Mesothelial cell of epicardium (in vitro differentiated cells): ENCODE measurements at regions not wholly inside any gene's neighbourhood (a gene's known extent, or its start where the extent isn't known, plus 50 kb on each side); places are given as distances from the start of the nearest gene placed in this dataset.
"Not testable (repeated sequence)": the region's sequence is repeated elsewhere in the genome, so short reads cannot be mapped to it uniquely, and the experiment has no call there.

Experiments used
- DNase-seq, 2 experiments: peaks; one replicate each; pipeline ENCODE4 v3.0.0; 2021; ENCODE audit warnings: low spot score in 2 of 2; ENCODE audit not compliant: unreplicated experiment in 2 of 2
- H3K27ac Mint-ChIP-seq: 2 replicates; pipeline ENCODE4 v1.8.0; 2021; ENCODE audit warnings: mixed read lengths
- H3K27me3 Mint-ChIP-seq: 2 replicates; pipeline ENCODE4 v1.8.0; 2021; ENCODE audit warnings: low read depth, mixed read lengths
- H3K36me3 Mint-ChIP-seq: 2 replicates; pipeline ENCODE4 v1.8.0; 2021; ENCODE audit warnings: mixed read lengths
- H3K4me1 Mint-ChIP-seq: 2 replicates; pipeline ENCODE4 v1.8.0; 2021; ENCODE audit warnings: mixed read lengths
- H3K4me3 Mint-ChIP-seq: 2 replicates; pipeline ENCODE4 v1.8.0; 2021; ENCODE audit warnings: mild to moderate bottlenecking, moderate library complexity, mixed read lengths
- H3K9me3 Mint-ChIP-seq: 2 replicates; pipeline ENCODE4 v1.8.0; 2021; ENCODE audit warnings: mixed read lengths
- TF ChIP-seq, protein P1 (sequence below): fragments of 200-600 bp; sonication (generic); IDR thresholded peaks from one replicate; pipeline ENCODE4 v1.5.0; 2021; ENCODE audit warnings: antibody characterized with exemption; ENCODE audit not compliant: unreplicated experiment

DNA sequence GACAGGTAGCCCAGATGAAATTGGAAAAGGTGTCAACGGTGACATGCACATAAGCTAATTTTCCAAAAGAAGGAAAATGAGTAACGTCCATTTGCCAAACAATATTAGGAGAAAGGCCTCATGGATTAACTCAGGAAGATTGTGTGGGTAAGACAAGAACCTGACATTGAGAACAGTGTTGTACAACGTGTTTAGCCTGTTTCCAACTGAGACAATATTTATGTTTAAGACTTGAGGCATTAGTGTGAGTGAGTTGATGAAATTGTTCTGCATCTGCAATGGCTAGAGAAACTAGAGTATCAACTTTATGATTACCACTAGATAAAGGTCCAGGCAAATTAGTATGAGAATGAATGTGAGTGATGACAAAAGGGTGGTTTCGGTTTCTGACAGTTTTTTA, 191.3 kb upstream of the RAI14 start:
- Mint-ChIP-seq H3K27ac (no peak overlapping the region), H3K4me3 (no peak overlapping the region)
- TF ChIP-seq, protein P1, sequence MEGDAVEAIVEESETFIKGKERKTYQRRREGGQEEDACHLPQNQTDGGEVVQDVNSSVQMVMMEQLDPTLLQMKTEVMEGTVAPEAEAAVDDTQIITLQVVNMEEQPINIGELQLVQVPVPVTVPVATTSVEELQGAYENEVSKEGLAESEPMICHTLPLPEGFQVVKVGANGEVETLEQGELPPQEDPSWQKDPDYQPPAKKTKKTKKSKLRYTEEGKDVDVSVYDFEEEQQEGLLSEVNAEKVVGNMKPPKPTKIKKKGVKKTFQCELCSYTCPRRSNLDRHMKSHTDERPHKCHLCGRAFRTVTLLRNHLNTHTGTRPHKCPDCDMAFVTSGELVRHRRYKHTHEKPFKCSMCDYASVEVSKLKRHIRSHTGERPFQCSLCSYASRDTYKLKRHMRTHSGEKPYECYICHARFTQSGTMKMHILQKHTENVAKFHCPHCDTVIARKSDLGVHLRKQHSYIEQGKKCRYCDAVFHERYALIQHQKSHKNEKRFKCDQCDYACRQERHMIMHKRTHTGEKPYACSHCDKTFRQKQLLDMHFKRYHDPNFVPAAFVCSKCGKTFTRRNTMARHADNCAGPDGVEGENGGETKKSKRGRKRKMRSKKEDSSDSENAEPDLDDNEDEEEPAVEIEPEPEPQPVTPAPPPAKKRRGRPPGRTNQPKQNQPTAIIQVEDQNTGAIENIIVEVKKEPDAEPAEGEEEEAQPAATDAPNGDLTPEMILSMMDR = no peak

DNA sequence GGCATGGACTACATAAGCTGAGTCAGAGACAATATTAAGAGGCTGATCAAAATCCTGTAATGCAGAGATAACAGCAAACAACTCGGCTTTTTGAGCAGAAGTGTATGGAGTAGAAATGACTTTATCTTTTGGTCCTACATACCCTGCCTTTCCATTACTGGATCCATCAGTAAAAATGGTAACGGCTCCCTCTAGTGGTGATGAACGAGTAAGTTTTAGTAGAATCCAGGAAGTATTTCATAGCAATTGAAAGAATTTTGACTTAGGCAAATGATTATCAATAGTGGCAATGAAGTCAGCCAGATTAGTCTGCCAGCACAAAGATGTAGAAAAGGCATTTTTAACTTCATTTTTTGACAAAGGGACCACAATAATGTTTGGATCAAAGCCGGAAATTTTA, 190.8 kb upstream of the RAI14 start:
- not testable (repeated sequence) for H3K4me1 Mint-ChIP-seq, DNase-seq, H3K4me3 Mint-ChIP-seq, H3K27me3 Mint-ChIP-seq, H3K36me3 Mint-ChIP-seq, H3K27ac Mint-ChIP-seq
- H3K9me3 Mint-ChIP-seq = peaks cover 19% of the 10 kb centered on the region
- TF ChIP-seq, protein P1 = peak; percentile 46

More for the DNA sequence above, 191.3 kb upstream of the RAI14 start:
- Mint-ChIP-seq H3K4me1 (peaks cover 4% of the 10 kb centered on the region), H3K36me3 (no peaks in the 10 kb centered on the region), H3K27me3 (no peaks in the 10 kb centered on the region), H3K9me3 (peaks cover 17% of the 10 kb centered on the region)
- DNase-seq = no peak

DNA sequence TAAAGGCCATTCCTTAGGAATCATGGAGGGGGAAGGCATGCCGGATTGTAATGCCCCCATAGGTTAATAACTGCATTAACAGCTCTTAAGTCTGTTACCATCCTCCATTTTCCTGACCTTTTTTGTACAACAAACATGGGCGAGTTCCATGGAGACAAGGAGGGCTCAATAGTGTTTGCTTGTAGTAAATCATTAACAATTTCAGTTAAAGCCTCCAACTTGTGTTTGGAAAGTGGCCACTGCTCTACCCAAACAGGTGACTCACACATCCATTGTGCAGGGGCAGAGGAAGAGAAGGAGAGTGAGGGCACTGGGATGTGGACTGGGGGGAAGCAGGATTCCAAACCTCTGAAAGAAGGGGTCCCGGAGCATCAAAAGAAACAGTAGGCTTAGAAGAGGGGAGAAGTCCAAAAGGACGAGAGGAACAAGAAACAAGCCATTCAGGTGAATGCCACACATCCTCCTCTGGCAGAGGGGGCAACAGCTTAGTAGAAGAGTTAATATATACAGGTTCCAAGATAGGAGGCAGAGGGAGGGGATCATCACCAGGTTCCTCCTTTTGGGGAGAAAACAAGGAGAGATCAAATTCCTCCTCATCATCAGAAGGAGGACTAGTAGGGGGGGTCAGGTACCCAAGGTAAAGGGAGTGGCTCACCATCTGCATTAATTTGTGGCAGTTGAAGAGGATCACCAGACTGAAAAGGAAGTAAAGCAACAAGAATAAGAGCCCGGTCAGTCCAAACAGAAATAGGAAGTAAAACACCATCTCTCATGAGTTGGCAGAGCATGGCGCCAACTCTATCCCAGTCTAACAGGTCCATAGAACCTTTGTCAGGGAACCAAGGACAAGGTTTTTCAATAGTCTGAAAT, 189.4 kb upstream of the RAI14 start:
- not testable (repeated sequence) for H3K27ac Mint-ChIP-seq, H3K27me3 Mint-ChIP-seq, H3K36me3 Mint-ChIP-seq, H3K4me1 Mint-ChIP-seq, H3K4me3 Mint-ChIP-seq, DNase-seq
- peaks cover 20% of the 10 kb centered on the region for H3K9me3 Mint-ChIP-seq

DNA sequence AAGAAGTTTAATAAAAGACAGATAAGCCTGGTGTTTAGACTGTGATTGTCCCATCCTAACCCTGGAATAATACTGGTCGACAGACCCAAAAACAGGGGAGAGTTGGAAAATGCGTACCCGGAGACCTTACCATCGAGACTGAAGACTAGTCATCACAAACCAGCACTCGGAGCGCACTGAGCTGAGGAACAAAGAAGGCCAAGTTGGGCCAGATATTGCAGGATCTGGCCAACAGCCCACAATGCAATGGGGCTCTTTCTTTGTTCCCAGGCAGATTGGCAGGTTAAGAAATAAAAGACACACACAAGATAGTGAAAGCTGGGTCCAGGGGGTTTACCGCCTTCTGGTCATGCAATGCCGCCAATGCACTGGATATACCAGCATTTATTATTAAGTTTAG, 188.7 kb upstream of the RAI14 start:
- Mint-ChIP-seq H3K9me3 (peaks cover 16% of the 10 kb centered on the region), H3K4me1 (peaks cover 4% of the 10 kb centered on the region), H3K27me3 (no peaks in the 10 kb centered on the region), H3K4me3 (no peak overlapping the region), H3K36me3 (no peaks in the 10 kb centered on the region), H3K27ac (no peak overlapping the region)
- TF ChIP-seq, protein P1 = no peak
- DNase-seq = no peak

DNA sequence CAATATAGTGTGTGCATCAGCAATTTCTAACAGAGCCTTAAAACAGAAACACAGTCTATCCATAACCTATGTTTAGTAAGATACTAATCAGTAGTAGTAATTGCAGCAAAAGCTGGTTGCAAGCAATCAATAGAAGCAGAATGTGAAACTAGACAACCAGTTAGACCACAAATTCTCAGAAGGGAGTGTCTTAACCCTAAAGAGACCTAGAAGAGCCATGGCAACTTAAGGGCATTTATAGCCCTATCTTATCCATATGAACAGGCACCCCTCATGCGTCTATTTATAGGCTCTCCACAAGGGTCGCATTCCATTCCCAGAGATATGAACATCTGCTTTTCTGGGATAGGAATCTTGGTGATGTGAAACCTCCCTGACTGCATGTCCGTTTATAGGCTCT, 188.1 kb upstream of the RAI14 start:
- peaks cover 16% of the 10 kb centered on the region for H3K9me3 Mint-ChIP-seq
- H3K27ac Mint-ChIP-seq, H3K36me3 Mint-ChIP-seq, H3K27me3 Mint-ChIP-seq, H3K4me1 Mint-ChIP-seq, H3K4me3 Mint-ChIP-seq, DNase-seq: not testable (repeated sequence)

DNA sequence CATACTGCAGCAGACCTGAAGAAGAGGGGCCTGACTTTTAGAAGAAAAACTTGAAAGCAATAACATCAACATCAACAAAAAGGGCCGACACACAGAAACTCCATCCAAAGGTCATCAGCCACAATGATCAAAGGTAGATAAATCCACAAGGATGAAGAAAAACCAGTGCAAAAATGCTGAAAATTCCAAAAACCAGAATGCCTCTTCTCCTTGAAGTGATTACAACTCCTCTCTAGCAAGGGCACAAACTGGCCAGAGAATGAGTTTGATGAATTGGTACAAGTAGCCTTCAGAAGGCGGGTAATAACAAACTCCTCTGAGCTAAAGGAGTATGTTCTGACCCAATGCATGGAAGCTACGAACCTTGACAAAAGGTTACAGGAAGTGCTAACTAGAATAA, 186.2 kb upstream of the RAI14 start:
- peaks cover 16% of the 10 kb centered on the region for H3K9me3 Mint-ChIP-seq
- H3K27ac Mint-ChIP-seq = no peak overlapping the region
- H3K27me3 Mint-ChIP-seq = peaks cover 1% of the 10 kb centered on the region
- H3K4me1 Mint-ChIP-seq = peaks cover 5% of the 10 kb centered on the region
- TF ChIP-seq, protein P1 = no peak
- H3K36me3 Mint-ChIP-seq = no peaks in the 10 kb centered on the region
- no peak for DNase-seq
- no peak overlapping the region for H3K4me3 Mint-ChIP-seq
